Mucosa of rectum (tissue), 2 donors: ENCODE measurements at regions not wholly inside any gene's neighbourhood (a gene's known extent, or its start where the extent isn't known, plus 50 kb on each side); places are given as distances from the start of the nearest gene placed in this dataset.

Experiments
- H3K27ac ChIP-seq, 2 donors: one replicate each; pipeline ENCODE4 v1.7.0; 2013; ENCODE audit warnings: inconsistent platforms in 2 of 2, low read depth in 2 of 2, low read length in 2 of 2
- H3K27me3 ChIP-seq, 2 donors: one replicate each; pipeline ENCODE4 v1.7.0; 2013; ENCODE audit warnings: low read length in 2 of 2; ENCODE audit not compliant: control insufficient read depth in 2 of 2, insufficient read depth in 2 of 2
- H3K36me3 ChIP-seq, 2 donors: one replicate each; pipeline ENCODE4 v1.7.0; 2013; ENCODE audit warnings: low read length in 2 of 2; ENCODE audit not compliant: control insufficient read depth in 2 of 2, insufficient read depth in 2 of 2
- H3K4me1 ChIP-seq, 2 donors: one replicate each; pipeline ENCODE4 v1.7.0; 2013; ENCODE audit warnings: low read length in 2 of 2, mild to moderate bottlenecking in 1 of 2; ENCODE audit not compliant: control insufficient read depth in 2 of 2, insufficient read depth in 2 of 2
- H3K4me3 ChIP-seq, 2 donors: one replicate each; pipeline ENCODE4 v1.7.0; 2013; ENCODE audit warnings: low read length in 2 of 2
- H3K9ac ChIP-seq, 2 donors: one replicate each; pipeline ENCODE4 v1.7.0; 2013; ENCODE audit warnings: low read length in 2 of 2, low read depth in 1 of 2, mild to moderate bottlenecking in 1 of 2
- H3K9me3 ChIP-seq, 2 donors: one replicate each; pipeline ENCODE4 v1.7.0; 2013; ENCODE audit warnings: low read length in 2 of 2; ENCODE audit not compliant: control insufficient read depth in 2 of 2
- donor health status: healthy.
- donor health status: Normal muscosa, but diverticular disease.

DNA sequence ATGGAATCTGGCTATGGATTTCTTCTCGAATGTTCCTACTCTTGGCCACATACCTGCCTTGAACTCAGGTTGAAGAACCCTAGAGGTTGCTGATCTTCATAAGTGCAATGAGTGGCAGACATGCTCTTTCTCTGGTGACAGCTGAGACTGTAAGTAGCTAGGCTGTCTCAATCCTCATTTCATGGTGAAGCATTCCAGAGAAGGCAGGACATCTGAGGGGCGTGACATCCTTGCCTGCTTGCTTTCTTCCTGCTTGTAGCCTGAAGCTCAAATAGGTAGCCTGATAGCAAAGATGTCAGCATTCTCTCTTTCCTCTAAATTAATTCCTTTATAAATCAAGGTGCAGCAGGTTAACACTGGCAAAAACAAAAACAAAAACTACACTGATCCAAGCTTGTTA, 114.6 kb upstream of the MAGI3 start:
- Histone ChIP-seq H3K9ac (no peak overlapping the region), H3K4me3 (no peak overlapping the region), H3K4me1 (peaks cover 0 to 11% of the 10 kb centered on the region in 2 donors), H3K27me3 (no peaks in the 10 kb centered on the region), H3K36me3 (no peaks in the 10 kb centered on the region), H3K9me3 (no peaks in the 10 kb centered on the region), H3K27ac (no peak overlapping the region)

DNA sequence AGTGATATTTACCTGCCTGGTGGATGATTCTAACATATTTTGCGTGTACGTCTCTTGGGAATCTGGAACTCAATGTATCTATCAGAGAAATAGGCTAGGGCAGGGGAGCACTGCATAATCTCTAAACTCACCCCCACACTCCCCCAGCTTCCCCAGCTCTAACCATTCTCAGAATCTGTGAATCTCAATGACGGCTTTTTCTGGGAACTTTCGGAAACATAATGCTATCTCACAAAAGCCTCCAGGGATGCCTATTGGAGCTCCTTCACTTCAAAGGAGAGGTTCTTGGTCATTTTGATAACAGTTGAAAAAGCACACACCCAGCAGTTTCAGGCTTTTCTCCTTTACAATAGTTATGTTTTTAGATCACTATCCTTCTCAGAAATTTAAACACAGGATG, 113.8 kb upstream of the MAGI3 start:
- H3K27me3 ChIP-seq = no peaks in the 10 kb centered on the region
- H3K27ac ChIP-seq = no peak overlapping the region
- H3K4me1 ChIP-seq = peaks cover 0 to 13% of the 10 kb centered on the region in 2 donors
- no peaks in the 10 kb centered on the region for H3K36me3 ChIP-seq
- H3K4me3 ChIP-seq = no peak overlapping the region
- H3K9ac ChIP-seq = no peak overlapping the region
- no peaks in the 10 kb centered on the region for H3K9me3 ChIP-seq

DNA sequence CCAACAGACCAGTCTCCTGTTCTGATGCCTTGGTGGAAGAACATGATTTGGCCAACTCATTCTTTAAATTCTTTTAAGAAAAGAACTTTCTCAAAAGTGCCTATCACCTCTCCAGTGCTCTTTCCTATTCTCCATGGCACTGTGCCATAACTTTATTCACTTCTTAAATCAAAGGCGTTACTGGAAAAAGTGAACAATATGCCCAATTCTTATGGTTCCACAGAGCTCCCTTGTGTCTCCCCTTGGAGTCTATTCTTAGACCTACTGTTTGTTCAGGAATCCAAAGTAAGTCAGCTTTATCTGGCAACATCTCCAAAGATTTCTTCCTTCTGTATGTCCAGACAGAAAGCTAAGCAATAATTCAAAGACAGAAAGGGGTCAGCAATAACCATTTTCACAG, 111.9 kb upstream of the MAGI3 start:
- Histone ChIP-seq H3K9ac (no peak overlapping the region), H3K27me3 (no peaks in the 10 kb centered on the region), H3K27ac (no peak overlapping the region), H3K4me1 (peaks cover 0 to 10% of the 10 kb centered on the region in 2 donors), H3K4me3 (no peak overlapping the region), H3K9me3 (no peaks in the 10 kb centered on the region), H3K36me3 (no peaks in the 10 kb centered on the region)

DNA sequence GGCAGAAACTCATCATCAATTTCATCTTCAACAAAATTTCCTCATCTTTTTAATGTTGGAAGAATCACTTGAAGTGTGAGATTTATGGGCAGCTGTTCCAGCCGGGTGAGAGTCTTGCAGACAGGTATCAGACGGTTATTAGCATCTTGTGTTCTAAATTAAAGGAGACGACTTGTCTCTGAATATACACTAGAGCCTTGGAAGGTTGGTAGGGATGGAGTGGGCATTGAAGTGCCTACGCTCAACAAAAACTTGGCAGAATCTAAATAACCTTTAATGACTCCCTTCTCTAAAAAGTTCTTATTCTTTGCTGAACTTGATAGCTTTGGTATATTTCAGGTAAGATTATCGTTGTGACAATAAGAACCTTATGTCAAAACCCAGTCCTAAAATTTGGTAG, 111.5 kb upstream of the MAGI3 start:
- Histone ChIP-seq H3K36me3 (no peaks in the 10 kb centered on the region), H3K4me1 (peaks cover 0 to 10% of the 10 kb centered on the region in 2 donors), H3K27ac (no peak overlapping the region), H3K9me3 (no peaks in the 10 kb centered on the region), H3K9ac (no peak overlapping the region), H3K27me3 (no peaks in the 10 kb centered on the region), H3K4me3 (no peak overlapping the region)

DNA sequence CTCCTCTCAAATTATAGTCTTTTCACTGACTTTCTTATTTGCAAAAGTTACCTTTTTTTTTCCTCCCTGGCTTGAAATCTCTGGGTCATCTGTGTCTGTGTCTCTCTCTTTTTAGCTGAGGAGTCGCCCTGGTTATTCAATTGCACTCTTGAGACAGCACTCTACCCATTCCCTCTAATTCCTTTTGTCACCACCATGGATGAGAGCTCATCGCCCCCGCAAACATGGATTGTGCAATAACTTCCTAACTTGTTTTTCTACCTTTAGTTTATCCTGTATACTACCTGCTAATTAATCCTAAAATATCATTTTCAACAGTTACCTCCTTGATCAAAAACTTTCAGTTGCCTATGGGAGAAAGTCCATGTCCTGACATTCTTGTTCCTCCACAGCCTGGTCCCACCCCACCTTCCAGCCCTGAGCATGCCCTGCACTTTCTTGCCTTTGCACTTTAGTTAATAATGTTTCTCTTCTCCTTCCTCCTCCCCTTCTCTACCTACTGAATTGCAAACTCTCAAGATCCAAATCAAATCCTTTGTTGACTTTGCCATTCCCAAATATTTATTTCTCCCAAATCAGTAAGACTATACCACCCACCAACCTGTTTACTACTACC, 110.4 kb upstream of the MAGI3 start:
- Histone ChIP-seq H3K4me3 (no peak overlapping the region), H3K27me3 (no peaks in the 10 kb centered on the region), H3K4me1 (peaks cover 0 to 10% of the 10 kb centered on the region in 2 donors), H3K9me3 (no peaks in the 10 kb centered on the region), H3K9ac (no peak overlapping the region), H3K36me3 (no peaks in the 10 kb centered on the region), H3K27ac (no peak overlapping the region)

DNA sequence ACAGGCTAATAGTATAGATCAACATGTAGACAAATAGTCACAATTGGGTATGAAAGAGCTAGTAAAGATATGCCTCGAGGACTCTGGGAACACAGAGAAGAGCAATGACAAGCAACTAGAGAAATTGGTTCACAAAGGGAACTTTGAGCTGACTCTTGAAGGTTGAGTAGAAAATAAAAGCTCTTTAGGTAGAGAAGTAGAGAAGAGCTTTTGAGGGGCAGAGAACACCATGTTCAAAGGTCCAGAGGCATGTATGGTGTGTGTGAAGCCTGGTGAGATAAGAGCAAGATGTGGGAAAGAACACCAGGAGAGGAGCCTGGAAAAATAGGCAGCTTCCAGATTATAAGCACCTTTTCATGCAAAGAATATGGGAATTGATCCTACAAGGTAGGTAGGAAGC, 109.7 kb upstream of the MAGI3 start:
- Histone ChIP-seq H3K27me3 (no peaks in the 10 kb centered on the region), H3K9me3 (no peaks in the 10 kb centered on the region), H3K36me3 (no peaks in the 10 kb centered on the region), H3K27ac (no peak overlapping the region), H3K4me1 (peaks cover 0 to 10% of the 10 kb centered on the region in 2 donors), H3K4me3 (no peak overlapping the region), H3K9ac (no peak overlapping the region)

DNA sequence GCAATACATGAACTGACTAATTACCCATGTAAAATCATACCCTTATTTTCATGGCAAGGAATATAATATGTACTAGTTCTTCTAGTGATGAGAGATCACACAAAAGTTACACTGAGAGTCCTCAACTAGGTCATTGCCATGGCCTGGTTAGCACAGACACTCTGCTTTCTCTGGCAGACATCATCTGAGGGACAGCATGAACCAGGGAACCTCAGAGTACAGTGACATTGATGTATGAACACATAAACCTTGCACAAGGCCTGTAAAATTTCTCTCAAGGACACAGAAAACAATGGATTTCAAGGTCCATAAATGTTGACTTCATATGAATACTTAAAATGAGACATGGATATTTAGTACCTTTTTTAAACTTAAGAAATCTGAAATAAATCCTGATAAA, 108.8 kb upstream of the MAGI3 start:
- Histone ChIP-seq H3K27me3 (no peaks in the 10 kb centered on the region), H3K9ac (no peak overlapping the region), H3K9me3 (no peaks in the 10 kb centered on the region), H3K4me1 (peaks cover 0 to 10% of the 10 kb centered on the region in 2 donors), H3K27ac (no peak overlapping the region), H3K4me3 (no peak overlapping the region), H3K36me3 (no peaks in the 10 kb centered on the region)

DNA sequence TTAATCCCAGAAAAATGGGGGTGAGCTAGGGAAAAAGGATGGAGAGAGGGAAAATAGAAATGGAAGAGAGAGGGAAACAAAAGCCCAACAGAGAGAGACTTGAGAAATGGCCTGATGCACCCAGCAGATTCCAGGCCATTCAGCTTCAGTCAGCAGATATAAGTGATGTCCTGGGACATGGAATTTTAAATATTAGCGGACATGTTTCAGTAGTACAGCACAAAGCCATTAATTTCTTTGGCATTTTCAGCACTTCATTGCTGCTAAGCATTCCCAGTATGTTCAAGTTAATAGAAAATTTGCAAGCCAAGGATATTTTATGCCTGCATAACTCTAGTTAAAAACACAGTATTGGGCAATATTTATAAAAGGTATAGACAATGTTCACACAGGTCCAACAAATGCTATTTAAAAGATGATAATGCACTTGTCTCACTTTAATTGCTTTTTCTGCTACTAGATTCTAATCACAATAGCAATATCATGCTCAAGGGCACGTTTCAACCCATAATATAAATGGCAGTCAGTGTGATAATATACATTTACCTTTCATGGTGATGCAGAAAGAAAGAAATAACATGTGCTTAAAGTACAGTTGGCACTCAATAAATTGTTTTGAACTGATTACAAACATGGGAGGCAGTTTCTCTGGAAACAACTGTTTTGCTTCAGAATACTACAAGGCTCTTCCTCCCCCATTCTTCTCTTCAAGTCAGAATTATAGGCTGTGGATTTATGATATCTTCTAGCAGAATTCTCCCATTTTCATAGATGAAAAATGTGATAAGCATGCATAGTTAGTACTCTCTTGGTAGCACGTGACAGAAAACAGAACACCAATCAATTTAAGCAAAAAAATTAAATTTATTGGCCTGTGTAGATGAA, 108.1 kb upstream of the MAGI3 start:
- H3K4me1 ChIP-seq = peaks cover 0 to 10% of the 10 kb centered on the region in 2 donors
- H3K9ac ChIP-seq = no peak overlapping the region
- H3K36me3 ChIP-seq = no peaks in the 10 kb centered on the region
- no peaks in the 10 kb centered on the region for H3K9me3 ChIP-seq
- no peak overlapping the region for H3K4me3 ChIP-seq
- H3K27me3 ChIP-seq = no peaks in the 10 kb centered on the region
- no peak overlapping the region for H3K27ac ChIP-seq

DNA sequence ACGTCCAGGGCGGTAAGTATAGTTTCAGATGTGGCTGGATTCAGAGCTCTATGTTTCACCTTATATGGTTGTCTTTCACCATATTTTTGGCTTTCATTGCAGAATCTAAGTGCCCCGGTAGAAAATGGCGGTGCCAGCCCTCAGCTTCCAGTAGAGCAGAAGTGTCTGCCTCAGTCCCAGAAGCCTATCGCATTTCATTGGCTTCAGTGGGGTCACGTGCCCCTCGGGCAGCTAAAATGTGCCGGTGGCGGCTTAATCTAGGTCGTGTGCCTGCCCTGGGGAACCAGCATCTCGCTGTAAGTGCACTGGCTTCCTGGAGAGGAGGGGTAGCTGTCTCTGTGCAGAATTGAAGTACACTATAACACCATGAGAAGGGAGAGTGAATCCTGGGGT, 107.4 kb upstream of the MAGI3 start:
- no peak overlapping the region for H3K27ac ChIP-seq
- H3K4me3 ChIP-seq = no peak overlapping the region
- no peaks in the 10 kb centered on the region for H3K27me3 ChIP-seq
- peaks cover 0 to 10% of the 10 kb centered on the region in 2 donors for H3K4me1 ChIP-seq
- H3K9me3 ChIP-seq = no peaks in the 10 kb centered on the region
- H3K36me3 ChIP-seq = no peaks in the 10 kb centered on the region
- H3K9ac ChIP-seq = no peak overlapping the region

DNA sequence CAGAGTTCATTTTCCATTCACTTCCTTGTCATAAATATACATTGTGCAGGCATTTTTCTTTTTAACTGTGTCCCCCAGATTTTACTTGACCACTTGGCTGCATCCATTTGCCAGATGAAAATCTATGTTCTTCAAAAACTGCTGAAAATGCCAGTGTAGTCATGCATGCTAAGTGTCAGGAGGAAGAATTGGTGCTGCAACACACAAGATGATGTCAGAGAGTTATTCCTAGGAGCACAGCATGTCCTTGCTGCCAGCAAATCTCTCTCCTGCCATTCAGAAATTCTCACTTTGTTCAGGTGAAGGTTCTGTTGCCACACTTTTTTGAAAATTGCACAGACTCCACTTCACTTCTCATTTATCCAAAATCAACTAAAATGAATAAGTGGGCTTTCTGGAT, 106.4 kb upstream of the MAGI3 start:
- Histone ChIP-seq H3K9ac (no peak overlapping the region), H3K4me3 (no peak overlapping the region), H3K27ac (no peak overlapping the region), H3K4me1 (peaks cover 0 to 10% of the 10 kb centered on the region in 2 donors), H3K27me3 (no peaks in the 10 kb centered on the region), H3K36me3 (no peaks in the 10 kb centered on the region), H3K9me3 (no peaks in the 10 kb centered on the region)
